C4-2B (cell line): ENCODE measurements at regions not wholly inside any gene's neighbourhood (a gene's known extent, or its start where the extent isn't known, plus 50 kb on each side); places are given as distances from the start of the nearest gene placed in this dataset.
"Not testable (repeated sequence)": the region's sequence is repeated elsewhere in the genome, so short reads cannot be mapped to it uniquely, and the experiment has no call there.

Experiments
- H3K27ac ChIP-seq: fragments of 450-650 bp; 2 replicates; pipeline ENCODE4 v1.5.1; 2017
- ZFX ChIP-seq: fragments of 450-650 bp; IDR thresholded peaks from 2 replicates; pipeline ENCODE4 v1.6.1; 2017
- TF ChIP-seq, protein P1 (sequence below): fragments of 450-650 bp; conservative IDR thresholded peaks from 2 replicates; pipeline ENCODE4 v1.5.1; 2017; ENCODE audit warnings: mild to moderate bottlenecking

DNA sequence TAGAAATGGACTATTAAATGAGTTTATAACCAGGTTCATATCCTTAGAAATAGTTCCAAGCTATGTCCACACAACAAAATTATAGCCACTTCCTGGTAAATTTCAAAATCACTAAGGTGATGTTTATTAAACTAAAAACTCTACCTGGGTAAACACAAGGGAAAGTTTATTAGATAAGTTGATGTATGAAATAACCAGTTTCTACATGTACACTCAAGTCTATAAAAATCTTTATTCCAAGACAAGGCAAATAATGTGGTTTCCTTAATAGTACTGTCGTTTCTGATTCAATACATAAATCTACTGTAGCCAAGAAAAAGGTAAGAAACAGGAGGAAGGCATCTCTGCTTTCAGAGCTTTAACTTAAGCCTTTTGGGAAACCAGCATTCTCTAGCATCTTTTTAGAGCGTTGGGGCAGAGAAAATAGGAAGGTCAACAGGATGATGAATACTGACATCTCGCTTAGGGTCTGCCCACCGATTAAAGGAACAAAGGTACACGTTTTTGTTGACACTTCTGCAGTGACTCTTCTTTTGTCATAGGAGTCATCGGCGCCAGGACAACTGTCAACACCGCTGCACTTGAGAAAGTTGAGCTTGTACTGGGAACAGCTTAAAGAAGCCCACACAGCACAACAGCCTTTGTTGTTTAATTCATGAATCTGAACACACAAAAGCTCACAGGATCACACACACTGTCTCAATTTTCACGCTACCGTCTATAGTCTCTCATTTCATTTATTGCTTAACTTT lies 513.6 kb downstream of the SLCO4C1 start:
- peak overlapping the region; percentile 93 for H3K27ac ChIP-seq
- TF ChIP-seq, protein P1, sequence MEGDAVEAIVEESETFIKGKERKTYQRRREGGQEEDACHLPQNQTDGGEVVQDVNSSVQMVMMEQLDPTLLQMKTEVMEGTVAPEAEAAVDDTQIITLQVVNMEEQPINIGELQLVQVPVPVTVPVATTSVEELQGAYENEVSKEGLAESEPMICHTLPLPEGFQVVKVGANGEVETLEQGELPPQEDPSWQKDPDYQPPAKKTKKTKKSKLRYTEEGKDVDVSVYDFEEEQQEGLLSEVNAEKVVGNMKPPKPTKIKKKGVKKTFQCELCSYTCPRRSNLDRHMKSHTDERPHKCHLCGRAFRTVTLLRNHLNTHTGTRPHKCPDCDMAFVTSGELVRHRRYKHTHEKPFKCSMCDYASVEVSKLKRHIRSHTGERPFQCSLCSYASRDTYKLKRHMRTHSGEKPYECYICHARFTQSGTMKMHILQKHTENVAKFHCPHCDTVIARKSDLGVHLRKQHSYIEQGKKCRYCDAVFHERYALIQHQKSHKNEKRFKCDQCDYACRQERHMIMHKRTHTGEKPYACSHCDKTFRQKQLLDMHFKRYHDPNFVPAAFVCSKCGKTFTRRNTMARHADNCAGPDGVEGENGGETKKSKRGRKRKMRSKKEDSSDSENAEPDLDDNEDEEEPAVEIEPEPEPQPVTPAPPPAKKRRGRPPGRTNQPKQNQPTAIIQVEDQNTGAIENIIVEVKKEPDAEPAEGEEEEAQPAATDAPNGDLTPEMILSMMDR, result no peak
- TF ChIP-seq ZFX, result no peak

DNA sequence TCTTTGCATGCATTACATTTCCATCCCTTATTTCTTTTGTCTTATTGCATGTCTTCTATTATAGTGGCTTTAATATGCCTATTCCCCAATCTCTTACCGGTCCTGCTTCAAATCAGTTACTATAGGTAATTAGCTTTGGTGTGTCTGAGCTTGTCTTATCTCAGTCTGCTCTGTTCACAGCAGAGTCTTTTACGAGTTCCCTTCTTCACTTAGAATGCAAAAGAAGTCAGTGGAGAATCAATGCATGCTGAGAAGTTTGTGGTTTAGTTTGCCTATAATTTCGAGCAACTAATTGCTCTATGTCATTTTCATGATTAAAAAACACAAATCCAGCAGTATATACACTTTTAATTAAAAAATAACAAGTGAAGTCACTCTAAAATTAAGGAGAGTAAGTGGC lies 545.0 kb downstream of the SLCO4C1 start:
- TF ChIP-seq, protein P1, result no peak
- TF ChIP-seq ZFX, result no peak
- H3K27ac ChIP-seq, result no peak overlapping the region

DNA sequence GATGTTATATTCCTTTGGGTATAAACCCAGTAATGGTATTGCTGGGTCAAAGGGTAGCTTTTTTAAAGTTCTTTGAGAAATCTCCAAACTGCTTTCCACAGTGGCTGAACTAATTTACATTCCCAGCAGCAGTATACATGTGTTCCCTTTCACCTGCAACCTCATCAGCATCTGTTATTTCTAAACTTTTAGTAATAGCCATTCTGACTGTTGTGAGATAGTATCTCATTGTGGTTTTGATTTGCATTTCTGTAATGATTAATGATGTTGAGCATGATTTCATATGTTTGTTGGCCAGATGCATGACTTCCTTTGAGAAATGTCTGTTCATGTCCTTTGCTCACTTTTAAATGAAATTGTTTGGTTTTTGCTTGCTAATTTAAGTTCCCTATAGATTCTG lies 553.1 kb downstream of the SLCO4C1 start:
- H3K27ac ChIP-seq, result not testable (repeated sequence)

DNA sequence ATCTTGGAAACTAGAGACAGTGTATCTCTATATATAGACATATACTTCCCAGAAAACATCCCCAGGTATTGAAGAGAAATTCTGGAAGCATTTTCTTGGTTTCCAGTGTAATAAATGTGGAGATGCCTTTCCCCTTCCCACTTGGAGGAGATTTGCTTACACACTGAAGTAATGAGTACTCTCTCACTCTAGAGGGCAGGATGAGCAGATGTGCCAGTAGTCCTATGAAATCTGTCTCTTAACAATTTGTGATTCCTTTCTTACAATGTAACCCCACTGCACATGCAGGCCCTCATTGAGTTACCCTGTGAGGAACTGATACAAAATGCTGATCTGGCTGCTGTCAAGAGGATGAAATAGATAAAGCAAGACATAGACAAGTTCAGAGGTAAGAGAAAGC lies 567.2 kb downstream of the SLCO4C1 start:
- TF ChIP-seq, protein P1, result peak; percentile 54
- no peak for TF ChIP-seq ZFX
- H3K27ac ChIP-seq, result no peak overlapping the region

DNA sequence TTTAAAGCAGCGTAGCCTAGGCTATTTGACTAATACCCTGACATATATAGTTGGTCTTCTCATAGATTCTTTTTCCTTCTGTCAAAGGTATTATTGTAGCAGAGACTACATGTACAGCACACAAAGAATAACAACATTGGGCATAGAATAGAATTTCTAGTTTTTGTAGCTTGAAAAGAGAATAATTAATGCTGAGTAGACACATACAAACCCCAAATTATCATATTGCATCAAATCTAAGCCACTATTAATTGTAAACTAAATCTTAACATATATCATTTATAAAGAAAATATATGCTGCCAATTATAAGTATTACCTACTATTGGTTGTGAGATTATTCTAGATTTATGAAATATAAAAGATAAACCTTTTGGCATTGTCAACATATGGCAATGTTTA lies 574.5 kb downstream of the SLCO4C1 start:
- no peak overlapping the region for H3K27ac ChIP-seq
- TF ChIP-seq, protein P1, result no peak
- TF ChIP-seq ZFX, result no peak

DNA sequence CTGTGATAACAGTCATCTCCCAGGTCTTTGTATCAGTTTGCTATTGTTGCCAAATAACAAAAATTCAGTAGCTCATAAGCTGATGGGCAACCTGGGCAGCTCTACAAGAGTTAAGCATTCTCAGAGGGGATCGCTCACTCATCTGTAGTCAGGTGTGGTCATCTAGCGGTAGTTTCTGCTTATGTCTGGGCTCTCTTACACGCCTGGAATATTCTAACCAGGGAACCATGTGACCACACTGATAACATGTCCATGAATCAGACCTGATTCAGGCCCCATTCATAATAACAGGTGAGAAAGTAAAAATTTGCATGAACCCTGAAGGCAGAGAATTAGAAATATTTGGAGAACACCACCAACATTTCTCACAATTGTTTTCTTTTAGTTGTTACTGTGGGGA lies 576.1 kb downstream of the SLCO4C1 start:
- TF ChIP-seq, protein P1, result no peak
- TF ChIP-seq ZFX, result no peak

DNA sequence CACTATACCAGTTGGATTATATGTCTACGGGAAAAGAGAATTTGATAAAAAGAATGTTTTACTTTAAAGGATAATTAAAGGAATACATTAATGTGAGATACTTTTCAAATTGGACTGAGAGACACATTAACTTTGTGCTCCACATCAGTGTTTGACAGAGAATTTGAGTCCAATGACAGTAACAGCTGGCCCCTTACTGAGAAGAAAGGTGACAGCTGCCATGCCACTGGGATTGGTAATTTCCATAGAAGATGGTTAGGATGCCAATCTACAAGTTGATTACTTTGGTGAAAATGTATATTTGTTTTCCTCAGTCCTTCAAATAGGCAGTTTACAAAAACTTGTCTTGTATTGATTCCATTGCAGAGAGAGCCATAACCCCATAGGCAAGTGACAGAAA lies 578.4 kb downstream of the SLCO4C1 start:
- no peak for TF ChIP-seq ZFX
- TF ChIP-seq, protein P1, result no peak
- no peak overlapping the region for H3K27ac ChIP-seq

More for the DNA sequence above, 576.1 kb downstream of the SLCO4C1 start:
- H3K27ac ChIP-seq, result no peak overlapping the region

DNA sequence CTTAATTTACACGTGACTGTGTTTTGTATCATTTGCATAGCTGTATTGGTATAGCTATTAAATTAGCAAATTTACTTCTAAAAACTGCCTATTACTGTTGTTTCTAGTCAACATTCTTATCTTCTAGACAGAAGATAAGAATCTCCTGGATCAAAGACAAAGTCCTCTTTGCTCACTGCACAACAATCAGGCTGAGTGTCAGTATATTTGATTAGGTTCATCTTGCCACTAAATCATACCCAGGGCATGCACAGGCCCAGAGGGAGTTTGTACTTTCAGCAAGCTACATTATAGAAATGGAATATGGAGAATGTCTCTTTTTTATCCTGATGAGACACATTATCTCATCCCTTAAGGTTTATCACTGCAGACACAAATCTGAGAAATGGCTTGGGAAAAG lies 579.1 kb downstream of the SLCO4C1 start:
- TF ChIP-seq ZFX, result no peak
- TF ChIP-seq, protein P1, result no peak
- H3K27ac ChIP-seq, result no peak overlapping the region; the same call in 1 of the 2 replicates

DNA sequence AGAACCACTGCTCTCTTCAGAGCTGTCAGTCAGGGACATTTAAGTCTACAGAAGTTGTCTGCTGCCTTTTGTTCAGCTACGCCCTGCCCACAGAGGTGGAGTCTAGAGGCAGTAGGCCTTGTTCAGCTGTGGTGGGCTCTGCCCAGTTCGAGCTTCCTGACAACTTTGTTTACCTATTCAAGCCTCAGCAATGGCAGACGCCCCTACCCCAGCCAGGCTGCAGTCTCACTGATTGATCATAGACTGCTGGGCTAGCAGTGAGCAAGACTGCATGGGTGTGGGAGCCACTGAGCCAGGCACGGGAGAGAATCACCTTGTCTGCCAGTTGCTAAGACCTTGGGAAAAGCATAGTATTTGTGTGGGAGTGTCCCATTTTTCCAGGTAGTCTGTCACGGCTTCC lies 580.3 kb downstream of the SLCO4C1 start:
- H3K27ac ChIP-seq, result peak overlapping the region; percentile 82
